HEK293T (cell line): ENCODE measurements at regions not wholly inside any gene's neighbourhood (a gene's known extent, or its start where the extent isn't known, plus 50 kb on each side); places are given as distances from the start of the nearest gene placed in this dataset.

ENCODE experiments used
- BHLHE40 ChIP-seq: fragments of 450-650 bp; IDR thresholded peaks from 2 replicates; pipeline ENCODE4 v1.6.1; 2016; ENCODE audit warnings: mild to moderate bottlenecking, moderate library complexity, borderline replicate concordance
- ELF4 ChIP-seq: fragments of 450-650 bp; IDR thresholded peaks from 2 replicates; pipeline ENCODE4 v1.6.1; 2017; ENCODE audit warnings: antibody characterized with exemption
- FOXK2 ChIP-seq: fragments of 450-650 bp; IDR thresholded peaks from 2 replicates; pipeline ENCODE4 v1.6.1; 2016; ENCODE audit warnings: mild to moderate bottlenecking
- FOXM1 ChIP-seq: fragments of 450-650 bp; IDR thresholded peaks from 2 replicates; pipeline ENCODE4 v1.6.1; 2017; ENCODE audit warnings: mild to moderate bottlenecking, borderline replicate concordance
- TARDBP ChIP-seq: fragments of 450-650 bp; IDR thresholded peaks from 2 replicates; pipeline ENCODE4 v1.6.1; 2016
- TF ChIP-seq, protein P1 (sequence below): fragments of 450-650 bp; IDR thresholded peaks from 2 replicates; pipeline ENCODE4 v1.6.1; 2016

DNA sequence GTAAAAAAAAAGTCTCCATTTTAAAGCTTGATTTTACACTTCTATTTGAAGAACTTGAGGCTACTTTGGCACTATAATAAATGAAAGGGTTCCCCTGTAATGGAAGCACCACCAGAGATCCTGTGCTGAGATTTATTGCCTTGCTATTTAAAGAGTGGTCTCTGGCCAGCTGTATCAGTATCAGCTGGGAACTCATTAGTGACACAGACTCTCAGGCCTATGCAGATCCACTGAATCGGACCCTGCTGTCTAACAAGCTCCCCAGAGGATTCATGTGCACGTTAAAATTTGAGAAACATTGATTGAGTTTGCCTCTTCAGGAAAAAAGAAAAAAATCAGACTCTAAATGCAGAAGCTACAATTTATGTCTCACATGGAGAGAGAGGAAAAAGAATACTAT, 299.9 kb upstream of the BMP2 start:
- no peak for TF ChIP-seq BHLHE40
- TF ChIP-seq FOXK2: no peak
- TF ChIP-seq ELF4: no peak
- TF ChIP-seq, protein P1, sequence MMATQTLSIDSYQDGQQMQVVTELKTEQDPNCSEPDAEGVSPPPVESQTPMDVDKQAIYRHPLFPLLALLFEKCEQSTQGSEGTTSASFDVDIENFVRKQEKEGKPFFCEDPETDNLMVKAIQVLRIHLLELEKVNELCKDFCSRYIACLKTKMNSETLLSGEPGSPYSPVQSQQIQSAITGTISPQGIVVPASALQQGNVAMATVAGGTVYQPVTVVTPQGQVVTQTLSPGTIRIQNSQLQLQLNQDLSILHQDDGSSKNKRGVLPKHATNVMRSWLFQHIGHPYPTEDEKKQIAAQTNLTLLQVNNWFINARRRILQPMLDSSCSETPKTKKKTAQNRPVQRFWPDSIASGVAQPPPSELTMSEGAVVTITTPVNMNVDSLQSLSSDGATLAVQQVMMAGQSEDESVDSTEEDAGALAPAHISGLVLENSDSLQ: no peak
- TF ChIP-seq TARDBP: no peak
- TF ChIP-seq FOXM1: no peak
